Testis (tissue), 2 donors: ENCODE measurements at regions not wholly inside any gene's neighbourhood (a gene's known extent, or its start where the extent isn't known, plus 50 kb on each side); places are given as distances from the start of the nearest gene placed in this dataset.

Experiments
- DNase-seq: peaks from one replicate; pipeline ENCODE4 v3.0.0-alpha.2; 2019
- H3K27ac ChIP-seq, 2 donors: fragments of 200-600 bp; sonication (generic); one replicate each; pipeline ENCODE4 v1.5.1; 2019
- H3K27me3 ChIP-seq: fragments of 200-600 bp; sonication (generic); one replicate; pipeline ENCODE4 v1.5.1; 2019
- H3K36me3 ChIP-seq: fragments of 200-600 bp; sonication (generic); one replicate; pipeline ENCODE4 v1.5.1; 2017; ENCODE audit warnings: low read depth; ENCODE audit errors: missing control alignments
- H3K4me1 ChIP-seq: fragments of 200-600 bp; sonication (generic); one replicate; pipeline ENCODE4 v1.5.1; 2019
- H3K4me3 ChIP-seq, 2 donors: fragments of 200-600 bp; sonication (generic); one replicate each; pipeline ENCODE4 v1.5.1; 2017 to 2019
- H3K9me3 ChIP-seq: fragments of 200-600 bp; sonication (generic); one replicate; pipeline ENCODE4 v1.5.1; 2017
- POLR2A ChIP-seq: fragments of 450-650 bp; IDR thresholded peaks from one replicate; pipeline ENCODE4 v1.6.1; 2017; ENCODE audit warnings: antibody characterized with exemption, mild to moderate bottlenecking, moderate library complexity
- WGBS, 2 donors: methylation state at CpG; one replicate each; pipeline ENCODE4 v1.1.5; 2018; 5-methylcytosine and 5-hydroxymethylcytosine counted together
- intact Hi-C: fragments of 100-400 bp; cut with DNase I; formaldehyde crosslinking; loops from one replicate; pipeline ENCODE4 v1.15.1; 2023; ENCODE audit warnings: low total_unique reads
- TF ChIP-seq, protein P1 (sequence below), 3 experiments: fragments of 450-650 bp in 2 of 3; fragments of 200-600 bp in 1 of 3; sonication (generic) in 1 of 3; IDR thresholded peaks; one replicate each; pipeline ENCODE4 v1.5.1; 2016 to 2019; ENCODE audit warnings: antibody characterized with exemption in 3 of 3, mild to moderate bottlenecking in 2 of 3, moderate library complexity in 1 of 3

DNA sequence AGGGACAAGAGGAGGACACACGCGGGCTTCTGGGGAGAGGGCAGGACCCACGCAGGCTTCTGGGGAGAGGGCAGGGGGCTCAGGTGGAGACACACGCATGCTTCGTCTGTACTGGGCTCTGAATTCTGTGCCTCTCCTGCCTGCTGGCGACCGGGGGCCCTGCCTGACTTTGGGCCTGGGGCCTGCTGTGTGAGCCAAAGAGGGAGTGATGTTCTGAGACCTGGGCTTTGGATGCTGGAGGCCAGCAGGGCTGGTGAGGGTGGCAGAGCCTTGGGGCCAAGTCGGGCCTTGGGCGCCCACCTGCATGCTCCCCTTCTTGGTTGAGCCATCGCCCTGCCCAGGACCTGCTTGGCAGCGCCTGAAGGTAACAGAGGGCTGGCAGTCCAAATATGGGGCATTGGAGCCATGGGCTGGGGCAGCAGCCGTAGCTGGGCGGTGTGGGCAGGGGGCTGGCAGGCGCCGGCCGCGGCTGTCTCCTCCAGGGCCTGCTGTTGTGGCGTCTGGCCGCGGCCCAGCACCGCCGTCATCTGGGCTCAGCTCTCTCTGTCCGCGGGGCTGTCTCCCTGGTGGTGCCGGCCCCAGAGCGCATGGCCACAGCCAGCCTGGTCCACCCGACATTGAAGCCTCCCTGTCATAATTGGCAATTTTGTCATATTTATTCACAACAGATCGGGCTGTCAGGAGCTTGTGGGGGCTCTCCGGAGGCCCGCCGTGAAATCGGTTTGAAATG lies 78.9 kb downstream of the UNCX start:
- TF ChIP-seq POLR2A = no peak
- TF ChIP-seq, protein P1, sequence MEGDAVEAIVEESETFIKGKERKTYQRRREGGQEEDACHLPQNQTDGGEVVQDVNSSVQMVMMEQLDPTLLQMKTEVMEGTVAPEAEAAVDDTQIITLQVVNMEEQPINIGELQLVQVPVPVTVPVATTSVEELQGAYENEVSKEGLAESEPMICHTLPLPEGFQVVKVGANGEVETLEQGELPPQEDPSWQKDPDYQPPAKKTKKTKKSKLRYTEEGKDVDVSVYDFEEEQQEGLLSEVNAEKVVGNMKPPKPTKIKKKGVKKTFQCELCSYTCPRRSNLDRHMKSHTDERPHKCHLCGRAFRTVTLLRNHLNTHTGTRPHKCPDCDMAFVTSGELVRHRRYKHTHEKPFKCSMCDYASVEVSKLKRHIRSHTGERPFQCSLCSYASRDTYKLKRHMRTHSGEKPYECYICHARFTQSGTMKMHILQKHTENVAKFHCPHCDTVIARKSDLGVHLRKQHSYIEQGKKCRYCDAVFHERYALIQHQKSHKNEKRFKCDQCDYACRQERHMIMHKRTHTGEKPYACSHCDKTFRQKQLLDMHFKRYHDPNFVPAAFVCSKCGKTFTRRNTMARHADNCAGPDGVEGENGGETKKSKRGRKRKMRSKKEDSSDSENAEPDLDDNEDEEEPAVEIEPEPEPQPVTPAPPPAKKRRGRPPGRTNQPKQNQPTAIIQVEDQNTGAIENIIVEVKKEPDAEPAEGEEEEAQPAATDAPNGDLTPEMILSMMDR (IDR thresholded peaks at IDR 0.05) = no peak

DNA sequence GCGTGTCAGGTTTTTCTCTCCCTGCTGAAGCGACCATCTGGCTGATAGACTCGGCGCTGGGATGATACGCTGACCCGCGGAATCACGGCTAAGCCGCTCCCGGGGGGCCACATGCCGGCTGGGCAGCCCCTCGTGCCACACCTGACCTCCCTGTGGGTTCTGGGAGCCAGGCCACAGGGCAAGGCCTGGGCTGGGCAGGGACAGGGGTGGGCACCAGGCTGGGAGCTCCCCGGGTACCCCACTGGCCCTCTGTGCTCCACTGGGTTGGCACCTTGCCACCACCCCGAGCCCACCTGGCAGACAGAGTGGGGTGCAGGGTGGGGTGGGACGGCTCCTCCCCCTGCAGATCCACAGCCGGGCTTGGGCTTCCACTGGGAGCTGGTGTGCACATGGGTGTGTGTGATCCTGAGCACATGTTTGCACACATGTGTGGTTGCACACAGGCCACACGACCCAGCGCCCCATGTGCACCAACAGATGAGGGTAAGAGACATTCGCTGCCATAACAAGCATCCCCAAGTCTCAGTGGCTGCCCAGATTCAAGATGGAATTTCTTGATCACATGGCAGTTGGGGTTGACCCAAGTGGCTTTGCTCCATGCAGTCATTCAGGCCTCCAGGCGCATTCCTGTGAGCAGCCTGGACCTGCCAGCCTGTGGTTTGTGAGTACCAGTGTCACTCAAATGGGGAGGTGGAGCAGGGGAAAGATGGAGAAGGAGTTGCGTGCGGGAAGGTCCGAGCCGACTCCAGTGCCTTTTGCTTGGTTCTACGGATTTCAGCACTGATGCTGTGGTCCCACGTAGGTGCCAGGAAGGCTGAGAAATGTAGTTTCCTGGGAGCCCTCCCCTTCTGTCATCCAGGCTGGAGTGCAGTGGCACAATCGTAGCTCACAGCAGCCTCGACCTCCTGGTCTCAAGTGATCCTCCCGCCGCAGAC lies 79.7 kb downstream of the UNCX start:
- DNase-seq = no peak
- TF ChIP-seq, protein P1 (IDR thresholded peaks at IDR 0.05) = no peak
- no peak for TF ChIP-seq POLR2A
- Histone ChIP-seq H3K9me3 (no peaks in the 10 kb centered on the region), H3K27ac (no peak overlapping the region), H3K27me3 (no peaks in the 10 kb centered on the region), H3K4me1 (no peaks in the 10 kb centered on the region), H3K4me3 (no peak overlapping the region), H3K36me3 (no peaks in the 10 kb centered on the region)
- intact Hi-C loops = no loop called here
- 88 to 90% methylated on average over 21 to 30 of the region's 30 CpGs for WGBS, 2 donors

More for the DNA sequence above, 78.9 kb downstream of the UNCX start:
- H3K9me3 ChIP-seq = no peaks in the 10 kb centered on the region
- no peak overlapping the region for H3K4me3 ChIP-seq
- H3K4me1 ChIP-seq = no peaks in the 10 kb centered on the region
- intact Hi-C loops = no loop called here
- H3K27ac ChIP-seq = no peak overlapping the region
- DNase-seq = no peak
- no peaks in the 10 kb centered on the region for H3K27me3 ChIP-seq
- 84 to 89% methylated on average over 24 to 32 of the region's 32 CpGs for WGBS, 2 donors
- no peaks in the 10 kb centered on the region for H3K36me3 ChIP-seq

DNA sequence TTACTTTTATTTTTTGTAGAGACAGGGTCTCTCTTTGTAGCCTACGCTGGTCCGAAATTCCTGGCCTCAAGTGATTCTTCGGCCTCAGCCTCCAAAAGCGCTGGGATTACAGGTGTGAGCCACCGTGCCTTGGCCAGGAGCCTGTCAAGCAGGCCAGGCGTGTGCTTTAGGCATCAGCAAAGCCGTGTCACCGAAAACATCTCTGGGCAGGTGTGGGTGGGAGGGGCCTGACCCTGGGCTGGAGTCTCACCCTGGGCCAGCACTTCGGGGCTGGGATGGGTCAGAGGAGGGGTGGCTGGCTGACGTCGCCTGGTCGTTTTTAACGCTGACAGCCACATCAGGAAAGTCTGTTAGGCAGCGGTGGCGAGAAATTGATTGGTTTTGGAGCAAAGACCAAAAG lies 80.9 kb downstream of the UNCX start:
- no peak for DNase-seq
- no peaks in the 10 kb centered on the region for H3K9me3 ChIP-seq
- H3K27ac ChIP-seq = no peak overlapping the region
- no peak overlapping the region for H3K4me3 ChIP-seq
- intact Hi-C loops = no loop called here
- 74 to 79% methylated on average over 15 of the region's 15 CpGs for WGBS, 2 donors
- no peaks in the 10 kb centered on the region for H3K4me1 ChIP-seq
- no peaks in the 10 kb centered on the region for H3K27me3 ChIP-seq
- TF ChIP-seq POLR2A = no peak
- TF ChIP-seq, protein P1 (IDR thresholded peaks at IDR 0.05) = no peak
- H3K36me3 ChIP-seq = no peaks in the 10 kb centered on the region

DNA sequence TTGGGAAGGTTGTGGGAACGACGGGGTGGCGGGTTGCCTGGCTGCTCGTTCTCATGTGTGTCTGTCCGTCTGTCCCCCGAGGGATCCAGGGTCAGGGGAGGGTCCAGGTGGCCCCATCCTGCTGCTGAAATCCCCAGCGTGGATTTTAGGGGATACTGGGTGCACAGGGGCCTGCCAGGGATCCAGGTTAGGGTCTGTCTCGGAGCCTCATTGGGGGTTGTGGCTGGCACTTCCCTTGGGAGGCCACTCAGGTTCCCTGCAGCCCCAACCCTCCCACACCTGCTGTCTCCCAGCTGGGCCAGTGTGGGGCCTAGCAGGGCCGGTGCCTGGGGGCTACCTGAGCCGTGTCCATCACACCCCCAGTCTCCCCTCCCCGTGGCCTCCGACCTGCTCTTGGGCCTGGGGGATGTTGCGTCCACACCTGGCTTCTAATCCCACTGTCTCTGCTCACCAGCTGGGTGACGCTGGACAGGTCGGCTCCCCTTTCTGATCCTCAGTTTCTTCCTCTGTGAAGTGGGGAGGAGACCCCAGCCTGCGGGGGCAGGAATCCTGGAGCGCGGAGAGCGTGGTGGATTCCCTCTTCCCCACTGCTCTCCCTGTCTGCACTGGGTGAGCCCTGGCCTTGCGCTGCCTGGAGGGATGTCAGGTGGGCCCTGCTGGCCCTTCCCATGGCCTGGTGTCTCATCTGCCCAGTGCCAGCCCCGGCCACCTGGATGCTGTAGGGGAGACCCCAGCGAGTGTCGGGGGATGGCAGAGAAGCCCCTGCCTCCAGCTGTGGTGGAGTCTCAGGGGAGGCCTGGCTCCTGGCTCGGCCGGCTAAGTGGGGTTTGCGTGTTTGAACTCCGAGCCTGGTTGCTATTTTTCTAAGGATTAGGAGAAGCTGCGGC lies 81.6 kb downstream of the UNCX start:
- no peaks in the 10 kb centered on the region for H3K27me3 ChIP-seq

More for the DNA sequence above, 81.6 kb downstream of the UNCX start:
- no peak overlapping the region for H3K4me3 ChIP-seq
- TF ChIP-seq POLR2A = no peak
- TF ChIP-seq, protein P1 (IDR thresholded peaks at IDR 0.05) = no peak
- DNase-seq = no peak
- H3K9me3 ChIP-seq = no peaks in the 10 kb centered on the region
- no peaks in the 10 kb centered on the region for H3K36me3 ChIP-seq
- 79 to 81% methylated on average over 7 to 28 of the region's 28 CpGs for WGBS, 2 donors
- H3K4me1 ChIP-seq = no peaks in the 10 kb centered on the region
- intact Hi-C loops = no loop called here
- no peak overlapping the region for H3K27ac ChIP-seq
